Middle frontal gyrus (tissue), 1 donor: ENCODE measurements at regions not wholly inside any gene's neighbourhood (a gene's known extent, or its start where the extent isn't known, plus 50 kb on each side); places are given as distances from the start of the nearest gene placed in this dataset.

Source experiments
- DNase-seq: peaks from one replicate; pipeline ENCODE4 v3.0.0-alpha.2; 2015; ENCODE audit warnings: low spot score; ENCODE audit errors: extremely low spot score

DNA sequence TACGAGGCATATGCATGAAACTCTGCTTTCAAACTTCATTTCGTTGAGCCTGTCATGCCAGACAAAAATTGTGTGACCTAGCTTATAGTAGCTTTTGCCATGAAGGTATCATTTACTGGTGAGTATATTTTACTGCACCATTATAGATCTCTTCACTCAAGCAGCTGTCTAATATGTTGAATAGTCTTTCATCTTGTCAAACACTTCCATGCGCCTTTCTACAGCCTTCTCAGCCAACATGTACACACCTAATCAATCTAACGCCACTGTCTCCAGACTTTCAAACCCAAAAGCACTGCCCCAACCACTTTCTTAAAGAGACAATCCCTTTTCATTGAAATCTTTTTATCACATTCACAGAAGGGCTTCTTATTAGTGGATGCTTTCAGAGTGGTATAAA, 757.4 kb downstream of the VRK1 start:
- no peak for DNase-seq

DNA sequence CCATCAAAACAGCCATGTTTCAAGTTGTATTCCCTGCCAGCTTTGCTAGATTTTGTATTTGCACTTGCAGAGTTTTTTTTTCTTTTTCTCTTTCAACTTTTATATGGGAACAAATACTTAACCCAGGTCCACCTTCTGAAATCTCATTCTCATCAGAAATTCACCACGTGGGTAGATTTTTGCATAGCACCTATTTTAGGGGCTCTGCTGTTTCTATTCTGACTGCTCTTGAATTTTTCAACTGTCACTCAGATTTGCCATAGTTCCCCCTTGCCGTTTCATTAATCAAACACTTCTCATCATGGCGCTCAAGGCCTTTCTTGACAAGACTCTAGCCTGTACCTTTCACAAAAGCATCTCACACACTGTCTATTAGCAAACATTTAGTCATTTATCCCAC, 767.2 kb downstream of the VRK1 start:
- no peak for DNase-seq

GRCh38 chr14:97571201-97571600, 774.0 kb downstream of the VRK1 start:
- no peak for DNase-seq

DNA sequence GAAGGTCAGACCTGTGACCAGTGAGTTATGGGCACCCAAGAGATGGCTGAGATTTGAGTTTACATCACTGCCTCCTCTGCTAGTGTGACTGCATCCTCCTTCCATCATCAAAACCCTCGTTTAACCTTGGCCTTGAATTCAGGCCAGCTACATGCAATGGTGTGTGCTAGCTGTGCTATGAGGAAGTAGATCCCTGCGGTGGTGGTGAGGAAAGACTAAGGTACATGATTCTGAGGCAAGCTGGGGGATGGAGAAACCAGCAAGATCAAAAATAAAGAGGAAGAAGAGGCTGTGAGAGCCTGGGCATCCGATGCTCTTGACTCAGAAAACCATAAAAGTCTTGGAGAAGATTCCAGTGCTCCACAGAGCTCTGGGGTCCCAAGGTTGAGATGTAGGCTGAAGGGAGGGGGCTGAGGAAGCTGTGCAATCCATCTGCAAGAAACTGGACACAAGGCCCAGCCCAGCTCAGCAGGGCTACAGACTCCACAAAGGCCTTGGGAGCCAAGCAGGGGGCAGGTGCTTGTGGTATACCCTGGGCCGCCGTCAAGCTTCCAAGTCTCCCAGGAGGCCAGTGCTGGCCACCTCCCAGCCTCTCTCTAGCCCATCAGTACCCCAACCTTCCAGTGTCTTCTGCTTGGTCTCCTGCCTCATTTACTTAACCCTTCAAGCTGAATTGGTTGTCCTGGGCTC, 774.8 kb downstream of the VRK1 start:
- no peak for DNase-seq

- no peak for DNase-seq
Observed at GRCh38 chr14:97572583-97573458, 775.6 kb downstream of the VRK1 start.

GRCh38 chr14:97575677-97576076, 778.5 kb downstream of the VRK1 start:
- DNase-seq: no peak

- no peak for DNase-seq
Observed at GRCh38 chr14:97578982-97579548, 781.9 kb downstream of the VRK1 start.

DNA sequence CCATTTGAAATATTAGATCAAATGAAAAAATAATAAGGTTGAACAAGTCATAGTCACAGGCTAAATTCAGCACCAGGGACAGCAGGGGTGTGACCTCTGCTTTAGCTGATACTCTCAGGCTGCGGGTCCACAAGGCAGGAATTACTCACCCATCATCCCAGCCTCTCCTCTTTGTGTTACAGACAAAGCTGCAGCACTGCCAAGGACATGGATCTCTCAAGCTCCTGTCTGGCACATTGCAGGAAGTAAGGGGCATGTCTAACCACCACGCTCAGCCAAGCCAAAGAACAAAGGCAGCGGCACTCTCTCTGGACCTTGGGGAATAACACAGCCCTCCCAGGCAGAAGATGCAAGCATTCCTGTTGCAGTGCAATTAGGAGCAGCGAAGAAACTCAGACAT, 783.8 kb downstream of the VRK1 start:
- DNase-seq: no peak

DNA sequence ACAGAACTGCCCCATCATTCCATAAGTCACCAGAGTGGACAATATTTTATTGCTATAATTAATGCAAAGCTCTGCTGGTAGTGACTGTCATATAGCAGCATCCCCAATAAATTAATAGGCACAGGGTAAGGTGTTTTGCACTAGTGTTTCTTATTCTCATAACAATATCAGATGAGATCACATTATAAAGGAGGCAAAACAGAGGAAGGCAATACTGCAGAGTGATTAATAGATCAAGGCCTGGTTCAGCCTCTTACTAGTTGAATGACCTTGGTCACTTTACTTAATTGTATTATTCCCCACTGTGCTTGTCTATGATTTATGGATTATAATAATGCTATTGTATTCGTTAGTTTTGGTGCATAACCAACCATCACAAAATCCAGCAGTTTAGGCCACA, 784.8 kb downstream of the VRK1 start:
- no peak for DNase-seq

- DNase-seq: no peak
Observed at GRCh38 chr14:97584528-97584927, 787.3 kb downstream of the VRK1 start.

- DNase-seq: no peak
Observed at GRCh38 chr14:97592341-97592980, 795.3 kb downstream of the VRK1 start.

DNA sequence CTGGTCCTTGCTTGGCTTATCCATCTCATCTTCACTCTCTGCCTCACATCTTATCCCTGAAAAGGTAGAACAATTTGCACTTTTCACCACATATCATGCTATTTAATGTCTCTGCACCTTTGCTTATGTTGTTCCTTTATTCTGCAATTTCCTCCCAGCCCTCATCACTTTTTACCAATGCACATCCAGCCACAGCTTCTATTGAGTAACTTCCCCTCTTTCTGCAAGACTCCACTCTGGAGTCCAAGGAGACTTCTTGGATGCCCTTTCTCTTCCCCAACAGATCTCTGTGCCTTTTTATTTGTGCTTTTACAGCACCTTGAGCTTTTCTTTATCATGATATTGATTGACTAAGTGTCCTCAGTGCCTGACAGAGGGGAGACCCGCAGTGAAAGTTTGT, 797.1 kb downstream of the VRK1 start:
- DNase-seq: no peak

DNA sequence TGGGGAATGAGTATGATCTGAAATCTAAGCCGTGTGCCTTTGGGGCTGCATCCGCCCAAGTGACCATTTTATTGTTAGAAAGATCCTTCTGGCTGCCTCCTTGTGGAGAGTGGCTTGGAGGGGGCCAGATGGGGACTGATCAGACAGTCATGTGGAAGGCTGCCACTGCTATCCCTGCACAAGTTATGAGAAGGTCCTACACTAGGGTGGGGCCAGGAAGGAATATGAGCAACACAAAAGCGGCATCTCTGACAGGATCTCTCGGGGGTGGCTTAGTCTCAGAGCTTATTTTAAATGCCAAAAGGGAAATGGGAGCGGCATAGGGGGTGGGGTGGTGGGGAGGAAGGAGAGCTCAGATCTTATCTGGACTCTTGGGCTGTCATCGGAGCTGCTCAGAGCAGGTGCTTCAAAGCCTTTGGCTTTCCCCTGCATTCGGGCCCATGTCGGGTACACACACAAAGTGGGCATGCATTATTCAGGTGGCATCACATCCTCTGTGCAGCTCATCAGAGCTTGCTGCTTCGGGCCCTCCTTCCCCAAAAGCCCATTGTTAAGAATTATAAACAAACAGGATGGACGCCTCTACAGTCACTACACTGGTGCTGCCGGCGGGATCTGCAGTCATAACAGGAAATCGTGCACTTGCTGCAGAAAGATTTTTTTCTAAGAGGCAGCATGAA, 805.4 kb downstream of the VRK1 start:
- DNase-seq: no peak

- no peak for DNase-seq
Observed at GRCh38 chr14:97603201-97603600, 806.0 kb downstream of the VRK1 start.

DNA sequence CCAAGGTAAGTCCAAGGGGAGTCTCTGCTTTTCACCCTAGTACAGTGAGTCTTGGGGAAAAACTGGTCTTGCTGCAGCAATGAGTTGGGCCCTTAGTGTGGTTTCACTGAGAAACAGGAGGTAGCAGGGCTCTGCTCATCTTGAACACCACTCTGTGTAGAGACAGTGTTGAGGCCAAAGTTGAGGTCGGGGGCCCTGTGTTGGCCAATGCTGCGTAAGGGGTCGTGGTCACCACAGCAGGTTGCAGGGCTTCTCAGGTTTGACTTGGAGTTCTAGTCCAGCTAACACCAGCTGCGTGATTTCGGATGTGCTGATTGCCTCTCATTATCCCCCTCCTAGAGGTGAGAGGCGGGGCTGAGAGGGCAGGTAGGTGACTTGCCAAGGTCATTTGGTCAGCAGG, 807.5 kb downstream of the VRK1 start:
- DNase-seq: no peak

DNA sequence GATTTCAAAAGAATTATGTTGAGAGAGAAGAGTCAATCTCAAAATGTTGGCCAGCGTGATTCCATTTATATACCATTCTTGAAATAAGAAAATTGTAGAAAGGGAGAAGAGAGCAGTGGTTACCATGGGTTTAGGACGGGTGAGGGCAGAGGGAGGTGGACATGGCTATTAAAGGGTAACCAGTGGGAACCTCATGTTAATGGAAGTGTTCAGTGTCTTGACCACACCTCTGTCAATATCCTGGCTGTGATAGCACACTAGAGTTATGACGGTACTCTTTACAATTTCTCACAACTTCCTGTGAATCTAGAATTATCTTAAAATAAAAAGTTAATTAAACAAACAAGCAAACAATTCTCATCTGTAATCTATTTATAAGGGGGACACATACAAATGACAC, 821.2 kb downstream of the VRK1 start:
- no peak for DNase-seq

GRCh38 chr14:97618917-97619690, 821.9 kb downstream of the VRK1 start:
- no peak for DNase-seq

- no peak for DNase-seq
Observed at GRCh38 chr14:97620066-97620465, 822.9 kb downstream of the VRK1 start.

DNA sequence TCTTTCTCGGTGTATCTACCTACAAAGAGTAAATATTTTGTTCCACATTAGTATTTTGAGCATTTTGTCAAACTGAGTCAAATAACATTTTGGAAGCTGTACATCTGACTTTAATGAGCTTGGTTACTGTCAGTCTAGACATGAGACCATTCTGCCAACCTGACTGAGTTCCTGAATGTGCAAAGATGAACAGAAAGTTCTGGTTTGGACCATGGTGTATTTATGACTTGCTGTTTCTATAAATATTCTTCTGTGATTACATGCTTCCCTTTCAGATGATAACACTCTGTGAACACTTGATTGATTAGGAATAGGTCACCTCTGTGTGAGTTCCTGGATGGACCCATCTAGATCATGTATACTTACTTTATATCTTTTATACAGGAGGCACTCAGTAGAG, 827.8 kb downstream of the VRK1 start:
- no peak for DNase-seq

DNA sequence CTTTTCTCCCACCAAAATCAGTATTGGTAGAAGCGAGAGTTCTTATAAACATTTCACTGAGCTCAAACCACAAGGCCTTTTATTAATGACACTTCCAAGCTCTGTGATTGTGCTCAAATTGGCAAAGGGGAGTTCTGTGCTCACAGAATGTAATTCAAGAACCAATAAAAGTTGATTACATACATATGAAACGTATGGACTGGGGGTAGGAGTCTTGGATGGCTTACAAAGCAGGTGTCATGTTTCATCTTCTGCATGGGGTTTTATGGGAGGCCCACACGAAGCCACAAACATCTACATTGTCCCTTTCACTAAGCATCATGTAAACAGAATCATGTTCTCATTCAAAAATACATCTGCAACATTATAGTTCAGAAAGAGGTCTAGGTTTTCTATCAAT, 828.3 kb downstream of the VRK1 start:
- no peak for DNase-seq

DNA sequence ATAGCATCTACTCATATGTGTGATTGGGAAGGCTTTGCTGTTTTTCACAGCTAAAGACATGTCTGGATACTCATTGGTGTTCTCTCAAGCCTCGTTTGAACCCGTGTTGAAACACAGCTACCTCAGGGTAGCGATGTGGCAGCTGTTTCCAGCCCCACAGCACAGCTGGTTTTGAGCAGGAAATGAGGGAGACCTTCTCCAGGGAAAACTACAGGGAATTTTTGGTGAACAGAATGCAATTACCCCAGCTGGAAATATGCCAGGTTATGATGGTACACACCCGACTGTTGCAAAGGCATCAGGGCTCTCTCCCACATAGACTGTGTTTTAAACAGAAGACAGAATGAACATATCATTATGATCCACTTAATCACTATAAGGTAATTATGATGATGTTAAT, 828.9 kb downstream of the VRK1 start:
- DNase-seq: no peak
